Keratinocyte (primary cell): ENCODE measurements at regions not wholly inside any gene's neighbourhood (a gene's known extent, or its start where the extent isn't known, plus 50 kb on each side); places are given as distances from the start of the nearest gene placed in this dataset.

Source experiments
- DNase-seq: peaks from one replicate; pipeline ENCODE4 v3.0.0-alpha.2; 2011; ENCODE audit warnings: low read depth, missing footprints, low spot score
- FAIRE-seq: peaks from 2 replicates; lab custom pipeline; 2011; peaks lifted over from hg19 to GRCh38; lab: Jason Lieb, UNC
- H2AFZ ChIP-seq: 2 replicates; pipeline ENCODE4 v1.6.0; 2012; ENCODE audit warnings: low read length, control low read depth, inconsistent platforms; ENCODE audit not compliant: control insufficient read depth
- H3K27ac ChIP-seq: 2 replicates; pipeline ENCODE4 v1.5.1; 2011; ENCODE audit warnings: low read length; ENCODE audit not compliant: control insufficient read depth, insufficient read depth
- H3K27me3 ChIP-seq: 3 replicates; pipeline ENCODE4 v1.6.0; 2011; ENCODE audit warnings: low read length; ENCODE audit not compliant: control insufficient read depth, insufficient read depth; ENCODE audit errors: extremely low read depth
- H3K36me3 ChIP-seq, 2 experiments: 2 replicates in 1 of 2; 3 replicates in 1 of 2; pipeline ENCODE4 v1.5.1; 2011; ENCODE audit warnings: low read length in 2 of 2, mild to moderate bottlenecking in 1 of 2; ENCODE audit not compliant: control insufficient read depth in 2 of 2, insufficient read depth in 2 of 2; ENCODE audit errors: extremely low read depth in 1 of 2
- H3K4me1 ChIP-seq: 3 replicates; pipeline ENCODE4 v1.5.1; 2011; ENCODE audit warnings: low read length; ENCODE audit not compliant: control insufficient read depth, insufficient read depth; ENCODE audit errors: extremely low read depth
- H3K4me2 ChIP-seq: 3 replicates; pipeline ENCODE4 v1.6.0; 2011; ENCODE audit warnings: low read depth, low read length; ENCODE audit not compliant: control insufficient read depth, insufficient read depth; ENCODE audit errors: extremely low read depth
- H3K4me3 ChIP-seq, 3 experiments: fragments of 200-600 bp in 1 of 3; sonication (generic) in 1 of 3; 2 replicates in 2 of 3; 3 replicates in 1 of 3; pipeline ENCODE4 v1.5.1; 2011 to 2016; ENCODE audit warnings: low read length in 3 of 3, mild to moderate bottlenecking in 3 of 3, control low read depth in 2 of 3, inconsistent platforms in 1 of 3, low read depth in 1 of 3, mixed read lengths in 1 of 3, mixed run types in 1 of 3, moderate library complexity in 1 of 3; ENCODE audit not compliant: control insufficient read depth in 2 of 3, insufficient read depth in 2 of 3; ENCODE audit errors: extremely low read depth in 1 of 3
- H3K79me2 ChIP-seq: 2 replicates; pipeline ENCODE4 v1.6.0; 2012; ENCODE audit warnings: low read length; ENCODE audit not compliant: control insufficient read depth, insufficient read depth
- H3K9ac ChIP-seq: 3 replicates; pipeline ENCODE4 v1.6.0; 2011; ENCODE audit warnings: low read length; ENCODE audit not compliant: control insufficient read depth, insufficient read depth; ENCODE audit errors: extremely low read depth
- H3K9me1 ChIP-seq: 3 replicates; pipeline ENCODE4 v1.6.0; 2011; ENCODE audit warnings: low read length; ENCODE audit not compliant: control insufficient read depth, insufficient read depth; ENCODE audit errors: extremely low read depth
- H3K9me3 ChIP-seq: 2 replicates; pipeline ENCODE4 v1.5.1; 2012; ENCODE audit warnings: low read depth, low read length; ENCODE audit not compliant: control insufficient read depth
- H4K20me1 ChIP-seq: 3 replicates; pipeline ENCODE4 v1.6.0; 2011; ENCODE audit warnings: low read length; ENCODE audit not compliant: control insufficient read depth, insufficient read depth; ENCODE audit errors: extremely low read depth
- EZH2 ChIP-seq: IDR thresholded peaks from one replicate; pipeline ENCODE4 v1.6.1; 2012; ENCODE audit warnings: inconsistent platforms, mild to moderate bottlenecking, low read length, moderate library complexity
- dilution Hi-C: fragments of 300-500 bp; cut with MboI; formaldehyde crosslinking; loops from one replicate; pipeline ENCODE4 v1.7.0; 2020; ENCODE audit warnings: low sequenced_read_pairs; ENCODE audit not compliant: extremely low pct_ligation_motif_present
- TF ChIP-seq, protein P1 (sequence below), 3 experiments: IDR thresholded peaks in 1 of 3; conservative IDR thresholded peaks in 1 of 3; optimal IDR thresholded peaks in 1 of 3; 2 replicates in 2 of 3; 3 replicates in 1 of 3; pipeline versions ENCODE3 to v1.5.1; 2011; ENCODE audit warnings: low read length in 3 of 3, mild to moderate bottlenecking in 3 of 3, moderate library complexity in 2 of 3, control low read depth in 1 of 3, inconsistent platforms in 1 of 3; ENCODE audit not compliant: insufficient read depth in 2 of 3; ENCODE audit errors: extremely low read depth in 1 of 3

GRCh38 chr4:176872461-176872860, 79.7 kb upstream of the VEGFC start:
- no peak overlapping the region for H3K27ac ChIP-seq
- no peaks in the 10 kb centered on the region for H3K9me3 ChIP-seq
- H4K20me1 ChIP-seq, result no peaks in the 10 kb centered on the region
- no peak overlapping the region for H3K4me2 ChIP-seq
- dilution Hi-C loops, result no loop called here
- no peak overlapping the region for H3K9ac ChIP-seq
- no peak overlapping the region for H2AFZ ChIP-seq
- DNase-seq (no peak), FAIRE-seq (no peak)
- no peaks in the 10 kb centered on the region for H3K4me1 ChIP-seq
- TF ChIP-seq EZH2, result no peak
- TF ChIP-seq, protein P1, sequence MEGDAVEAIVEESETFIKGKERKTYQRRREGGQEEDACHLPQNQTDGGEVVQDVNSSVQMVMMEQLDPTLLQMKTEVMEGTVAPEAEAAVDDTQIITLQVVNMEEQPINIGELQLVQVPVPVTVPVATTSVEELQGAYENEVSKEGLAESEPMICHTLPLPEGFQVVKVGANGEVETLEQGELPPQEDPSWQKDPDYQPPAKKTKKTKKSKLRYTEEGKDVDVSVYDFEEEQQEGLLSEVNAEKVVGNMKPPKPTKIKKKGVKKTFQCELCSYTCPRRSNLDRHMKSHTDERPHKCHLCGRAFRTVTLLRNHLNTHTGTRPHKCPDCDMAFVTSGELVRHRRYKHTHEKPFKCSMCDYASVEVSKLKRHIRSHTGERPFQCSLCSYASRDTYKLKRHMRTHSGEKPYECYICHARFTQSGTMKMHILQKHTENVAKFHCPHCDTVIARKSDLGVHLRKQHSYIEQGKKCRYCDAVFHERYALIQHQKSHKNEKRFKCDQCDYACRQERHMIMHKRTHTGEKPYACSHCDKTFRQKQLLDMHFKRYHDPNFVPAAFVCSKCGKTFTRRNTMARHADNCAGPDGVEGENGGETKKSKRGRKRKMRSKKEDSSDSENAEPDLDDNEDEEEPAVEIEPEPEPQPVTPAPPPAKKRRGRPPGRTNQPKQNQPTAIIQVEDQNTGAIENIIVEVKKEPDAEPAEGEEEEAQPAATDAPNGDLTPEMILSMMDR (optimal IDR thresholded peaks at IDR 0.05 in 1 of 3, IDR thresholded peaks at IDR 0.05 in 1 of 3, conservative IDR thresholded peaks at IDR 0.05 in 1 of 3; ENCODE audit: extremely low read depth in 1 of 3, insufficient read depth in 2 of 3, low read length in 3 of 3), result no peak
- no peaks in the 10 kb centered on the region for H3K36me3 ChIP-seq
- no peaks in the 10 kb centered on the region for H3K79me2 ChIP-seq
- H3K4me3 ChIP-seq, result no peak overlapping the region
- H3K27me3 ChIP-seq, result no peaks in the 10 kb centered on the region
- no peaks in the 10 kb centered on the region for H3K9me1 ChIP-seq

DNA sequence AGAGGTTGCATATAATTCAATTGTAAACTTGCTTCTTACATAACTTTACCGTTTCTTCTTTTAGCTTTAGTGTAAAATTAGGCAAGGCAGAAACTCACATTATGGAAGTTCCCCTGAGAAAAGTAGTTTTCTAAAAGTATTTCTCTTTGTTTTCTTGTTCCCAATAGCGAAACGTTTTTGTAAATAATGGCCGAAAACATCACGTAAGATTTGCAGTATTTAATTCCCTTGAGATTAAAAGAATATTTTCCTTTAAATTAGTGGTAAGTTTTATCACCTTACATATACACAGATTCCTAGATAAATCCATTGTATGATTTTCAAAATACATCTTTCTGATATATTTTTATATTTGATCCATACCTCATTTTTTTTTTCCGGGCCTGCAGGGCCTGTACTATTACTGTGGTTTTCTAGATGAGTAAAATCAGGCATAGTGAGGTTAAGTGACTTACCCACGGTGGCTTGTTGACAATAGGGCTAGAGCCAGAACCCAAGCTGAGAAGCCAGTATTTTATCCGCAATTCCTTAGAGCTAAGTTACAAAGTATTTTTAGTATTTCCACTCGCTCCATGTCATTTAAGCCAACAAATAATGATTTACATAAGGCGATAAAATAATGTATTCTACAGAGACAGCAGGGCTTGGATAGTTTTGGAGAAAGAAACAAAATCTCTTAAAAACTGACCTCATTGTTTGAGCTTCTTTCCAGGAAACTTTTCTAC, 82.2 kb upstream of the VEGFC start:
- no peak overlapping the region for H2AFZ ChIP-seq
- no peaks in the 10 kb centered on the region for H3K79me2 ChIP-seq
- no peak overlapping the region for H3K9ac ChIP-seq
- DNase-seq (no peak), FAIRE-seq (no peak)
- no peaks in the 10 kb centered on the region for H4K20me1 ChIP-seq
- H3K4me2 ChIP-seq, result no peak overlapping the region
- no peak for TF ChIP-seq EZH2
- TF ChIP-seq, protein P1 (optimal IDR thresholded peaks at IDR 0.05 in 1 of 3, IDR thresholded peaks at IDR 0.05 in 1 of 3, conservative IDR thresholded peaks at IDR 0.05 in 1 of 3; ENCODE audit: extremely low read depth in 1 of 3, insufficient read depth in 2 of 3, low read length in 3 of 3), result no peak
- dilution Hi-C loops, result no loop called here
- no peaks in the 10 kb centered on the region for H3K4me1 ChIP-seq
- no peaks in the 10 kb centered on the region for H3K9me1 ChIP-seq
- H3K4me3 ChIP-seq, result no peak overlapping the region
- H3K27ac ChIP-seq, result no peak overlapping the region
- H3K36me3 ChIP-seq, result no peaks in the 10 kb centered on the region
- H3K9me3 ChIP-seq, result no peaks in the 10 kb centered on the region
- H3K27me3 ChIP-seq, result no peaks in the 10 kb centered on the region
